ENCODE measurements at regions not wholly inside any gene's neighbourhood (a gene's known extent, or its start where the extent isn't known, plus 50 kb on each side); places are given as distances from the start of the nearest gene placed in this dataset.

- H3K27ac ChIP-seq (ENCODE audit: low read depth), result no peak overlapping the region
- no peaks in the 10 kb centered on the region for H3K36me3 ChIP-seq (ENCODE audit: insufficient read depth)
- H3K4me1 ChIP-seq (ENCODE audit: insufficient read depth), result no peaks in the 10 kb centered on the region
- 81% methylated on average over 5 of the region's 5 CpGs for WGBS
- H3K4me3 ChIP-seq (ENCODE audit: low read depth, low read length), result no peak overlapping the region
- DNase-seq (ENCODE audit: extremely low spot score), result no peak
Observed at GRCh38 chr15:61480295-61480694, 251.2 kb upstream of the RORA start.

- 84% methylated on average over 2 of the region's 2 CpGs for WGBS
- Histone ChIP-seq H3K36me3 (ENCODE audit: insufficient read depth) (no peaks in the 10 kb centered on the region), H3K27ac (ENCODE audit: low read depth) (no peak overlapping the region), H3K4me3 (ENCODE audit: low read depth, low read length) (no peak overlapping the region), H3K4me1 (ENCODE audit: insufficient read depth) (no peaks in the 10 kb centered on the region)
- no peak for DNase-seq (ENCODE audit: extremely low spot score)
Observed at GRCh38 chr15:61479613-61480012, 250.5 kb upstream of the RORA start.

GRCh38 chr15:61476741-61477140 lies 247.6 kb upstream of the RORA start:
- no peak overlapping the region for H3K27ac ChIP-seq (ENCODE audit: low read depth)
- no peaks in the 10 kb centered on the region for H3K36me3 ChIP-seq (ENCODE audit: insufficient read depth)
- H3K4me1 ChIP-seq (ENCODE audit: insufficient read depth), result no peaks in the 10 kb centered on the region
- H3K4me3 ChIP-seq (ENCODE audit: low read depth, low read length), result no peak overlapping the region
- 85% methylated on average over 1 of the region's 1 CpG for WGBS
- no peak for DNase-seq (ENCODE audit: extremely low spot score)

- Histone ChIP-seq H3K36me3 (ENCODE audit: insufficient read depth) (no peaks in the 10 kb centered on the region), H3K4me1 (ENCODE audit: insufficient read depth) (no peaks in the 10 kb centered on the region), H3K4me3 (ENCODE audit: low read depth, low read length) (no peak overlapping the region), H3K27ac (ENCODE audit: low read depth) (no peak overlapping the region)
- WGBS, result 89% methylated on average over 1 of the region's 1 CpG
- no peak for DNase-seq (ENCODE audit: extremely low spot score)
Observed at GRCh38 chr15:61474796-61475195, 245.7 kb upstream of the RORA start.

- Histone ChIP-seq H3K4me3 (ENCODE audit: low read depth, low read length) (no peak overlapping the region), H3K4me1 (ENCODE audit: insufficient read depth) (no peaks in the 10 kb centered on the region), H3K27ac (ENCODE audit: low read depth) (no peak overlapping the region), H3K36me3 (ENCODE audit: insufficient read depth) (no peaks in the 10 kb centered on the region)
- WGBS, result 65% methylated on average over 2 of the region's 2 CpGs
- DNase-seq (ENCODE audit: extremely low spot score), result no peak
Observed at GRCh38 chr15:61467823-61468222, 238.7 kb upstream of the RORA start.

- no peaks in the 10 kb centered on the region for H3K4me1 ChIP-seq (ENCODE audit: insufficient read depth)
- no peak overlapping the region for H3K4me3 ChIP-seq (ENCODE audit: low read depth, low read length)
- WGBS, result 38% methylated on average over 9 of the region's 9 CpGs
- no peaks in the 10 kb centered on the region for H3K36me3 ChIP-seq (ENCODE audit: insufficient read depth)
- no peak overlapping the region for H3K27ac ChIP-seq (ENCODE audit: low read depth)
- DNase-seq (ENCODE audit: extremely low spot score), result no peak
Observed at GRCh38 chr15:61459785-61460707, 230.9 kb upstream of the RORA start.

- H3K4me3 ChIP-seq (ENCODE audit: low read depth, low read length), result no peak overlapping the region
- no peaks in the 10 kb centered on the region for H3K4me1 ChIP-seq (ENCODE audit: insufficient read depth)
- no peak for DNase-seq (ENCODE audit: extremely low spot score)
- H3K27ac ChIP-seq (ENCODE audit: low read depth), result no peak overlapping the region
- 93% methylated on average over 4 of the region's 4 CpGs for WGBS
- no peaks in the 10 kb centered on the region for H3K36me3 ChIP-seq (ENCODE audit: insufficient read depth)
Observed at GRCh38 chr15:61457050-61457733, 228.1 kb upstream of the RORA start.

GRCh38 chr15:61449186-61449702 lies 220.1 kb upstream of the RORA start:
- no peak for DNase-seq (ENCODE audit: extremely low spot score)
- Histone ChIP-seq H3K4me1 (ENCODE audit: insufficient read depth) (no peaks in the 10 kb centered on the region), H3K36me3 (ENCODE audit: insufficient read depth) (no peaks in the 10 kb centered on the region), H3K27ac (ENCODE audit: low read depth) (no peak overlapping the region), H3K4me3 (ENCODE audit: low read depth, low read length) (no peak overlapping the region)

GRCh38 chr15:61447981-61448380 lies 218.9 kb upstream of the RORA start:
- WGBS, result 53% methylated on average over 4 of the region's 4 CpGs
- no peak for DNase-seq (ENCODE audit: extremely low spot score)
- Histone ChIP-seq H3K36me3 (ENCODE audit: insufficient read depth) (no peaks in the 10 kb centered on the region), H3K4me1 (ENCODE audit: insufficient read depth) (no peaks in the 10 kb centered on the region), H3K4me3 (ENCODE audit: low read depth, low read length) (no peak overlapping the region), H3K27ac (ENCODE audit: low read depth) (no peak overlapping the region)

- DNase-seq (ENCODE audit: extremely low spot score), result no peak
- H3K4me3 ChIP-seq (ENCODE audit: low read depth, low read length), result no peak overlapping the region
- no peaks in the 10 kb centered on the region for H3K4me1 ChIP-seq (ENCODE audit: insufficient read depth)
- no peaks in the 10 kb centered on the region for H3K36me3 ChIP-seq (ENCODE audit: insufficient read depth)
- no peak overlapping the region for H3K27ac ChIP-seq (ENCODE audit: low read depth)
- 73% methylated on average over 2 of the region's 2 CpGs for WGBS
Observed at GRCh38 chr15:61444585-61444984, 215.5 kb upstream of the RORA start.

- 88% methylated on average over 1 of the region's 1 CpG for WGBS
- no peaks in the 10 kb centered on the region for H3K4me1 ChIP-seq (ENCODE audit: insufficient read depth)
- no peak for DNase-seq (ENCODE audit: extremely low spot score)
- H3K36me3 ChIP-seq (ENCODE audit: insufficient read depth), result no peaks in the 10 kb centered on the region
- H3K4me3 ChIP-seq (ENCODE audit: low read depth, low read length), result no peak overlapping the region
- H3K27ac ChIP-seq (ENCODE audit: low read depth), result no peak overlapping the region
Observed at GRCh38 chr15:61442821-61443220, 213.7 kb upstream of the RORA start.

GRCh38 chr15:61441891-61442290 lies 212.8 kb upstream of the RORA start:
- no peak for DNase-seq (ENCODE audit: extremely low spot score)
- Histone ChIP-seq H3K27ac (ENCODE audit: low read depth) (no peak overlapping the region), H3K36me3 (ENCODE audit: insufficient read depth) (no peaks in the 10 kb centered on the region), H3K4me1 (ENCODE audit: insufficient read depth) (no peaks in the 10 kb centered on the region), H3K4me3 (ENCODE audit: low read depth, low read length) (no peak overlapping the region)

GRCh38 chr15:61426466-61426865 lies 197.4 kb upstream of the RORA start:
- H3K36me3 ChIP-seq (ENCODE audit: insufficient read depth), result no peaks in the 10 kb centered on the region
- WGBS, result 23% methylated on average over 1 of the region's 1 CpG
- no peak overlapping the region for H3K4me3 ChIP-seq (ENCODE audit: low read depth, low read length)
- no peak overlapping the region for H3K27ac ChIP-seq (ENCODE audit: low read depth)
- H3K4me1 ChIP-seq (ENCODE audit: insufficient read depth), result no peaks in the 10 kb centered on the region
- no peak for DNase-seq (ENCODE audit: extremely low spot score)

- Histone ChIP-seq H3K27ac (ENCODE audit: low read depth) (no peak overlapping the region), H3K36me3 (ENCODE audit: insufficient read depth) (no peaks in the 10 kb centered on the region), H3K4me3 (ENCODE audit: low read depth, low read length) (no peak overlapping the region), H3K4me1 (ENCODE audit: insufficient read depth) (no peaks in the 10 kb centered on the region)
- no peak for DNase-seq (ENCODE audit: extremely low spot score)
- 49% methylated on average over 1 of the region's 1 CpG for WGBS
Observed at GRCh38 chr15:61425934-61426333, 196.8 kb upstream of the RORA start.
